ENCODE measurements at regions not wholly inside any gene's neighbourhood (a gene's known extent, or its start where the extent isn't known, plus 50 kb on each side); places are given as distances from the start of the nearest gene placed in this dataset.

GRCh38 chr2:78175645-78176044, 653.5 kb upstream of the LRRTM4 start:
- Histone ChIP-seq H3K27ac (no peak overlapping the region), H3K27me3 (no peaks in the 10 kb centered on the region), H3K9me3 (no peaks in the 10 kb centered on the region), H3K4me3 (no peak overlapping the region), H3K4me1 (no peaks in the 10 kb centered on the region), H3K36me3 (no peaks in the 10 kb centered on the region)
- no peak for TF ChIP-seq CTCF (IDR thresholded peaks at IDR 0.05)
- no peak for TF ChIP-seq POLR2A (IDR thresholded peaks at IDR 0.05)
- no peak for TF ChIP-seq POLR2AphosphoS5 (IDR thresholded peaks at IDR 0.05)
- intact Hi-C loops (cut with DNase I; ENCODE audit: low total_unique reads), result no loop called here
- DNase-seq (ENCODE audit: low spot score in 2 of 2), result no peak

GRCh38 chr2:78201064-78201575, 678.9 kb upstream of the LRRTM4 start:
- Histone ChIP-seq H3K27me3 (no peaks in the 10 kb centered on the region), H3K27ac (no peak overlapping the region), H3K4me1 (no peaks in the 10 kb centered on the region), H3K4me3 (no peak overlapping the region), H3K9me3 (no peaks in the 10 kb centered on the region), H3K36me3 (no peaks in the 10 kb centered on the region)
- no peak for DNase-seq (ENCODE audit: low spot score in 2 of 2)
- intact Hi-C loops (cut with DNase I; ENCODE audit: low total_unique reads), result no loop called here
- TF ChIP-seq CTCF (IDR thresholded peaks at IDR 0.05), result no peak
- no peak for TF ChIP-seq POLR2A (IDR thresholded peaks at IDR 0.05)
- no peak for TF ChIP-seq POLR2AphosphoS5 (IDR thresholded peaks at IDR 0.05)

GRCh38 chr2:78202366-78202765, 680.2 kb upstream of the LRRTM4 start:
- intact Hi-C loops (cut with DNase I; ENCODE audit: low total_unique reads), result no loop called here
- TF ChIP-seq CTCF (IDR thresholded peaks at IDR 0.05) (no peak), POLR2AphosphoS5 (IDR thresholded peaks at IDR 0.05) (no peak), POLR2A (IDR thresholded peaks at IDR 0.05) (no peak)

GRCh38 chr2:78202986-78203670, 681.0 kb upstream of the LRRTM4 start:
- H3K27ac ChIP-seq, result no peak overlapping the region
- no peaks in the 10 kb centered on the region for H3K4me1 ChIP-seq
- no peak for TF ChIP-seq POLR2AphosphoS5 (IDR thresholded peaks at IDR 0.05)
- no peak for TF ChIP-seq CTCF (IDR thresholded peaks at IDR 0.05)
- no peak for TF ChIP-seq POLR2A (IDR thresholded peaks at IDR 0.05)
- intact Hi-C loops (cut with DNase I; ENCODE audit: low total_unique reads), result no loop called here
- no peak overlapping the region for H3K4me3 ChIP-seq
- H3K27me3 ChIP-seq, result no peaks in the 10 kb centered on the region
- no peaks in the 10 kb centered on the region for H3K36me3 ChIP-seq
- no peaks in the 10 kb centered on the region for H3K9me3 ChIP-seq
- DNase-seq (ENCODE audit: low spot score in 2 of 2), result no peak

More at GRCh38 chr2:78202366-78202765, 680.2 kb upstream of the LRRTM4 start:
- Histone ChIP-seq H3K36me3 (no peaks in the 10 kb centered on the region), H3K4me1 (no peaks in the 10 kb centered on the region), H3K27ac (no peak overlapping the region), H3K27me3 (no peaks in the 10 kb centered on the region), H3K9me3 (no peaks in the 10 kb centered on the region), H3K4me3 (no peak overlapping the region)
- DNase-seq (ENCODE audit: low spot score in 2 of 2), result no peak

- Histone ChIP-seq H3K27ac (no peak overlapping the region), H3K36me3 (no peaks in the 10 kb centered on the region), H3K4me1 (no peaks in the 10 kb centered on the region), H3K27me3 (no peaks in the 10 kb centered on the region), H3K9me3 (no peaks in the 10 kb centered on the region), H3K4me3 (no peak overlapping the region)
- intact Hi-C loops (cut with DNase I; ENCODE audit: low total_unique reads), result no loop called here
- DNase-seq (ENCODE audit: low spot score in 2 of 2), result no peak
- TF ChIP-seq CTCF (IDR thresholded peaks at IDR 0.05) (no peak), POLR2AphosphoS5 (IDR thresholded peaks at IDR 0.05) (no peak), POLR2A (IDR thresholded peaks at IDR 0.05) (no peak)
Measured at GRCh38 chr2:78218066-78218465, 695.9 kb upstream of the LRRTM4 start.
